GM19193 (cell line): ENCODE measurements at regions not wholly inside any gene's neighbourhood (a gene's known extent, or its start where the extent isn't known, plus 50 kb on each side); places are given as distances from the start of the nearest gene placed in this dataset.

Experiments used
- POLR2A ChIP-seq: IDR thresholded peaks from 4 replicates; pipeline ENCODE4 v1.6.1; 2011; ENCODE audit not compliant: insufficient read depth, insufficient read length; ENCODE audit errors: extremely low read depth

DNA sequence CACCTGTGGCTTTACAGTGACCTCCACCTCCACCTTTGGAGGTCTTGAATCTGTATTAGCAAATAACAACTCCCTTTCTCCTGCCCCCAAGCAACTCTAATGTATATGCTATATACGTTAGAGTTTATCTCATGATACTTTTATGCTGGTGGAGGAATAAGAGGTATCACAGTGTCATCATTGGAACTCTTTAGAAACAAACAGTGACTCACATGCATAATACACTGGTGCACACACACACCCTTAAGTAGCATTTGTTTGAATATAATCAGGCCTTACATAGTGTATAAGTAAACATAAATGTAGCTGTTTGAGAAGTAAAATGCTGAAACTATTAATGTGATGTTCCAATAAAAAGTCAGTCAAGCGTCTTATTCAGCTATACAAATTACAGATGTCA is 280.2 kb upstream of the C2CD4B start:
- no peak for TF ChIP-seq POLR2A

DNA sequence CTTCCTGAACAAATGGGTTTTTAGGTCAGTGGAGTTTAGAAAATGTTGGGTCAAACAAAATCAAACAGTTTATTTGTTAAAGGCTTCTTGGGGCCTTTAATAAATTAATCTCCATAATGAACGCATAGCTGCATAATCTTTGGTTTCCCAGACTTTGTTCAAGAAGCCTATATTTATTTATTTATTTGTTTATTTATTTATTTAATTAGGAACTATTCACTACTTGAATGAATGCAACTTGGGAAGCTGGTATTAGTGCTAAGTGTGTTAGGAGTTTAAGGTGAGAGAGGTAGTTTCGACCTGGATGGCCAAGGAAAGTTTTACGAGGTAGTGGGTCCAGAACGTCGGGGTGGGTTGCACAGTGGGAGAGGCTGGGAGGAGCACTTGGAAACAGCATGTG is 281.9 kb upstream of the C2CD4B start:
- TF ChIP-seq POLR2A = no peak

DNA sequence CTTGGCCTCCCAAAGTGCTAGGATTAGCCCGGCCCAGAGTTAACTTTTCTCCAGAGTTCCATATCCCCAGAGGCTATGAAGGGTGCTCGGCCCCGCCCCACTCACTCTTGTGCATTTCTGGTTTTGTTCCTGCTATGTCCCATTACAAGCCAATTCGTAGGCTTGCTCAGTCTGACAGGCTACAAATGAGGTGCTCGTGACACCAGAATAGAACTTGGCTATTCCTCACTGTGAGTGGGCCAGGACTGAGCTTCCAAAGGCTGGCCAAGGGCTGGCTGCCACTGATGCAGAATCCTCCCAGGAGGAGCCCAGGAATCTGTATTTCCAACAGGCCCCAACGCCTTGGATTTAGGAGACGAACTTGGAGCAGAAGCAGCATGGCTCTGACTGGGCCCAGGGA is 282.7 kb upstream of the C2CD4B start:
- TF ChIP-seq POLR2A = no peak

DNA sequence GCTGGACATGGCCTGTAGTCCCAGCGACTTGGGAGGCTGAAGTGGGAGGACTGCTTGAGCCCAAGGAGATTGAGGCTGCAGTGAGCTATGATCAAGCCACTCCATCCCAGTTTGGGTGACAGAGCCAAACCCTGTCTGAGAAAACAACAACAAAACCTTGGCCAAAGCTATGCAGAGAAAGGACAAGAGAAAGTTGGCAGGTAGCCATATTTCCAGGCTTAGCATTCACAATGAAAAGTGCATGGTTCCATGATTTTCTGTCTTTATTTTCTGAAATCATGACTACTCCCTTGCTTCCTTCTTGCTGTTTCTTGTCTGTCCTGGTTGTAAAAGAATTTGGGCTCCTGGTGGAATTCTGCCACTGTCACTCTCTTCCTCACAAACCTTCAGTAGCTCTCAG is 284.6 kb upstream of the C2CD4B start:
- no peak for TF ChIP-seq POLR2A

DNA sequence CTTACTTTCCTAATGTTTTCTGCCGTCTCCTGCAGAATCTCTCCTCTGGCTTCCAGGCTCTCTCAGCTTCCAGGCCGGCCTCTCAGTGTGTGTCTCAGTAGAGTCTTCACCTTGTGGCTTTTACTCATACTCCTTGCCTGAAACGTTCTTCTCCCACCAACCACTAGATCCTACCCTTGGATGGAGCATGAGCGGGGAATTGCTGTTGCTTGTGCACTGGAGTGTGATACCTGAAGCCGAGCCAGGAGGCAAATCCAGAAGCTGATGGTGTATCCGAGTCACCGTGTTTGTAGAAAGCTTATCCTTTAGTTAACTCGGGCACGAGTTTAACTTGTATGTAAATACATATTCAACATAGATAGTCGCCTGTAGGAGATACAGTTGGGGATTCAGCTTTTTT is 285.0 kb upstream of the C2CD4B start:
- TF ChIP-seq POLR2A = no peak

DNA sequence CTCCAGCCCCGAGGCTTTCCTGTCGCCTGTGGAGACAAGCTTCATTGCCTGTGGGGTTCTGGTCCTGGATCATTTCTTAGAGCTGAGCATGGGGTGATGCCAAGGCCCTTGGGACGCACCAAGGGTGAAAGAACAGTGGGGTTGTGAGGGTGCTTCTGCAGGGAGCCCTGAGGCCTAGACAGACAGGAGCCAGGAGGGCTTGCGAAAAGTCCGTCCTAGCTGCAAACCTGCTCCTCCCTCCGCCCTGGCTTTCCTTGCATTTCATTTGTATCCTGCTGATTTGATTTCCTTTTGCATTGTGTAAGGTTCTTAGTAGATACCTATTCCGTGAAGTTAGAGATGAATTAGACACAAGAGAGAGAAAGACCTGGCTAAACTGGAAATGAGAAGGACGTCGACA is 286.9 kb upstream of the C2CD4B start:
- TF ChIP-seq POLR2A = no peak

DNA sequence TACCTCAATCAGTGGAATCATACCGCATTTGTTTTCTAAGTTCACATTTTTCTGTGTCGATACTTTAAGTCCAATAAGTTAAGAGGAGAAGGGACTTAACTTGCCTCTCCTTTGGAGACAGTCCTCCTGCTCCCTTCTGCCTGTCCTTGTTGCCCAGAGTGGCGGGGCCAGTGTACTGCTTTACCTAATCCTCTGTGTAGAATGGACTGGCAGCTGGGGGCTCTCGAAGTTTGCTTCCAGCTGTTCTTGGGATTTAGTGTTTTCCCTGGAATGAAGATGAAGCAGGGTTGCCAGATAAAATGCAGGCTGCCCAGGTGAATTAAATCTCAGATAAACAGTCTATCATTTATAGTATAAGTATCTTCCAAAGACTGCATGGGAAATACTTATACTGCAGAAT is 287.6 kb upstream of the C2CD4B start:
- no peak for TF ChIP-seq POLR2A

DNA sequence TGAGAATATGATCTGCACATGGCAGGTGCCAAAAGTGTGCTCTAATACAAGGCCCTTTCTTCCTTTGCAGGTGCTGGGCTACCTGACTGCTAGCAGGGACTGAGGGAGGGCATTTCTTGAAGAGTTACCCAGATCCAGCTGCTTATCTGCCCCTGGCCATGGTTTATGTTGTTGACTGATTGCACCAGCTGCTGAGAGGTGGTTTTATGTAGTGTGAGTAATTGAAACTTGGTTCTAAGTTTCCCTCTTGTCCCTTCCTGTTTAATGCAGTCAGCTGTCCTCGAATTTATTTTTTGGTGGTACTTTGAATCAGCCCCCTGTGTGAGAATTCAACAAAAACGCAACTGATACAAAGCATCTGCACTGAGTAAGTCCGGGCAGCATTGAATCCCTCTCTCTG is 288.3 kb upstream of the C2CD4B start:
- no peak for TF ChIP-seq POLR2A

DNA sequence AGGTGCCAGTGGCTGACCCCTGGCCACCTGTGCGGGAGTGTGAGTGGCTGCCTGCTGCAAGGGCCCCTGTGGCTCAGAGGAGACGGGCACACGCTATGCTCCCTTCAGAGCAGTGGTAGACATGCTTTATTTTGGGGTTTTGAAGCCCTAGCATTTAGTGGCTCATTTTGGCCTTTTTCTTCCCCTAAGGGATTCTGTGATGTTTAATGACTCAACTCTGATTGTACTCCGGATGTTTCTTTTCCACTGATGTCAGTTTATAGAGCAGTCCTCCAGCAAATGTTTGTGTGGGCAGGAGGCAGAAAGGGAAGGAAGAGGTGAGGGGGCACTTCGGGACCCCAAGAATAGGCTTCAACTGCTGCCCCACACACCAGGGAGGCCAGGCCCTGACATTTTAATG is 288.9 kb upstream of the C2CD4B start:
- TF ChIP-seq POLR2A = no peak

DNA sequence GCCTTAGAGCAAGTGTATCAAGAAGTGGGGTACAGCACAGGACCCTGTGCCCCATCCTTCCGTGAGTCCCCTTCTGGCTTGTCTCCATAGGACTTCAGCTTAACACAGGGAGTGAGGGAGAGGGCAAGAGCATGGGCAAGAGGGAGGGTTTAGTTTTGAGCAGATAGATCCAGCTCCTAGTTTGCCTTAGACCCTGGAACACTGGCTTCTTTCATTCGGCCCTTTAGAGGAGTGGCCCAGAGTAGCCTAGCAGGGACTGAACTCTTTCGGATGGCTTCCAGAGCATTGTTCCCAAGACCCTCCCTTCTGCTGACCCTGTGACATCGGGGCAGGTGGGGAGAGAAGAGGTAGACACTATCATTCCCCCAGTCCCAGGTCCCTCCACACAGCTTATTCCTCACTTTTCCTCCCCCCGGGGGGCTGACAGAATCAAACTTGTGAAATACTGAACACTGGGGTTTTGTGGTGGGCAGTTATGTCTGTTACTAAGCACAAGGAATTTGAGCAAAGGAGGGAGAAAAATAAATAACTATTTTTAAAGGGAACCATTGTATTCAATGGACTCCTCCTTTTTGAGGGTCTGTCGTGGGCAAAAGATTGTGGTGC is 289.6 kb upstream of the C2CD4B start:
- no peak for TF ChIP-seq POLR2A

DNA sequence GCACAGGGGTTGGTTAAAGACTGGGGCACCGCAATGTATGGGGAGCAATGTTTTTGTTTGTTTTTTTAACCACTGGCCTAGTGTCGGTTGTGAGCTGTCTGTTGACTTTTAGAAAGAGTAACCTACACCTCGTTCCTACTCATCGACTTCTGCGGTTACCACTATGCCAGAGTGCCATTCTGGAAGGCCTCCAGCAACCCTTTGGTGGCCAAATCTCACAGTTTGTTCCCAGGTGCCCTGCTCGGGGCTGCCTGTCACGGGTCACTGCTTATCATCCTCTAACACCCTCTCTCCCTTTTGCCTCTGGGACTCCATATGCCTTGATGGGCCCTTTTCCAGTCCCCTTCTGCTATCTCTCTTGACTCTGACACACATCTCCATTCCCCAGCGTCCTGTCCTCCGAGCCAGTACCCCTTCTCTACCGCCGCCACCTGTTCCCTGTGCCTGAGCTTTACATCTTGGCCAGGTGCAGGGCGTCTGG is 290.4 kb upstream of the C2CD4B start:
- TF ChIP-seq POLR2A = no peak

DNA sequence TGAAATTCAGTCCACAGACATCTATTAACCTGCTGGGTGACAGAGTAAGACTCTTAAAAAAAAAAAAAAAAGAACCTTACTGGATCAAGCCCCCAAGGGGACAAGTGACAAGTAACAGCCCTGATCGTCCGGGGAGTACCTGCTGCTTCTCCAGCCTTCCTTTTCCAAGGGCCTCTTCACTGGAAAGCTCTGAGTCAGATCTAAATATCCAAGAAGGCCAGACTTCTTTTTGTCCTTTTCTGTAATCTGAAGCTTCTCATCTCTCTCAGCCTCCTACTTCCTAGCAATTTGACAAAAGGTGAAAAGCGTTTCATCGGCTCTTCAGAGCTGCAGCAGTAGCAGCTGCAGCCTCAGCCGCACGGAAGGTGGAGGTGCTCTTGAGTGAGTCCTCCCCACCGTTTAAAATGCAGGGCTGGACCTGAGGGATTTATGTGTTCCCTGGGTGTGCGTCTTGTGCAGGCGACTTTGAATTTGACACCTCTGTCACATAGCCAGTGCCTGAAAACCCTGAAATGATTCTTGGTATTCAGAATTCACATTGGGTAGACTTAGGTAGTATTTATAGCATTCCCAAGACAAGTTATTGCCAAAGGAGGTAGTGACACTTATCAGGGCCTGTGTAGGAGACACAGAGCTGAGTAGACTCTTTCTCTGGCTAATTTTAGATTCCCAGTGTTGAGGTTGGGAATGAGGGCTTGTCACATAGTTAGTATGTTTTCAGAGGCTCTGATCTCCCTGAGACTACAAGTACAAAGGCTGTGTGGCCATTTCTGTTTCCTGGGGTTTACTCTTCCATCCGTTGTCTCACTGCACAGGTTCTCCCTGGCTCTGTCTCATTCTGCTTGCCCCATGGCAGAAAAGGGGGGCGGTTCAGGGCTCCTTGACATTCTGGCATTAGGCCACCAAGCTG is 291.2 kb upstream of the C2CD4B start:
- TF ChIP-seq POLR2A = no peak

DNA sequence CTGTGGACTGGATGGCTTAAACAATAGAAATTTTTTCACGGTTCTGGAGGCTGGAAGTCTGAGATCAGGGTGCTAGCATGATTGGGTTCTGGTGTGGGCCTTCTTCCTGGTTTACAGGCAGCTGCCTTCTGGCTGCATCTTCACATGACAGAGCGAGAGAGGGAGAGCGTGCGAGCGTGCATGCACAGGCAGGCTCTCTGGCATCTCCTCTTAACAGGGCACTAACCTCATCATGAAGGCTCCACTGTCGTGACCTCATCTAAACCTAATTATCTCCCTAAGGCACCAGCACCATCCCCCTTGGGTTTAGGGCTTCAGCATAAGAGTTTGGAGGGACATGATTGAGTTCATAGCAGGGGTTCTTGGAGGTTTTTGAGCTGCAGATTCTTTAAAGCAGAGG is 292.0 kb upstream of the C2CD4B start:
- no peak for TF ChIP-seq POLR2A

DNA sequence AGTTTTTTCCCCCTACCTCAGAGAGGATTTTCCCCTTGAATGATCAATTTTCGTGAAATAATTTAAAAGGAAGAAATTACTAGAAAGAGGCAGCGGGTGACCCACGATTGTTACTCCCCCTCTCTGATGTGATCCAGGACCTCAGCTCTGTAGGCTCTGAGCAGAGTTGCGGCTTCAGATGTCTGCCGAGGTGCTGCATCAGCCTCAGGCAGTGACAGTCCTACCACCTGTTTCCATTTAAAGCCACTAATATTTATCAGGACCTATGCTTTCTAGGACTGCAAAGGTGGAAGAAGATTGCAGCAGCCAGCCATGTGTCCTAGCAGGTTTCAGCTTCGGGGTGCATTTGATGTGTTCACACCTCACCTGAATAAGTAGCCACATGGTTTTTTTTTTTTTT is 294.8 kb upstream of the C2CD4B start:
- TF ChIP-seq POLR2A = no peak

DNA sequence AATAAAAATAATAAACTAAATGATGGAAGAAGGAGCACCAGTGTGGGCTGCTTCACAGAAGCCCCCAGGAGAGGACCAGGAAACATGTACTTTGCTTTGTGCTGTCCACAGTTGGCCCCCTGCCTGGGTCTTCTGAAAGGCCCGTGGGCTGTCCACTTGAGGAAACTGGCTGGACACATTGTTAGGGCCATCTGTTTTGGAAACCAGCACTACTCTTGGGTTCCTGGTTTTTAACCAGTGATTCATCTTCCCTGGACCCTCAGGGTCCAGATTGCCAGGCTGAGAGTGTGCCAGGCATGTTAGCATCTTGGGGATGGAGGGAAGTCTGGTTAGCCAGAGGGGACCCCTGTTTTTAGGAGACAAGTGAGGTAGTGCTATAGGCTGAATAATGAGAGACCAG is 297.2 kb upstream of the C2CD4B start:
- no peak for TF ChIP-seq POLR2A

DNA sequence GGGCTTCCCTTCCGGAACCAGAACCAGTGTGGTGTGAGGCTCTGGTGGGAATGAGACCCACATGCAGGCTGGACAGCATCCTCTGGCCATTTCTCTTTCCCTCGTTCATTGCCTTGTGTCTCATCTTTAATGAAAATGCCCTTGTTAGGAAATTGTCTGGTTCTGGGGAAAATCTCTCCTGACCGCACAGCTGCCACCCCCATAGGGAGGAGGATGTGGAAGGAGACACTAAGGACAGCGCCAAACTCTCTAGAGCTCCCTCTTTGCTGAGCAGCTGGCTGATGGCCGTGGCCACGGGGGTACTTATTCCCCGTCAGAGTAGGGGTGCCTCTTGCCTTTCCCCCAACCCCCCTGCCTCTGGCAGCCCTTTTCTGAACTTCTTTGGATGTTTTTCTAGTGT is 297.6 kb upstream of the C2CD4B start:
- no peak for TF ChIP-seq POLR2A
